HK-2 (cell line): ENCODE measurements at regions not wholly inside any gene's neighbourhood (a gene's known extent, or its start where the extent isn't known, plus 50 kb on each side); places are given as distances from the start of the nearest gene placed in this dataset.
"Not testable (repeated sequence)": the region's sequence is repeated elsewhere in the genome, so short reads cannot be mapped to it uniquely, and the experiment has no call there.

ENCODE experiments used
- DNase-seq: peaks from one replicate; pipeline ENCODE4 v3.0.0-alpha.2; 2018; ENCODE audit not compliant: unreplicated experiment

DNA sequence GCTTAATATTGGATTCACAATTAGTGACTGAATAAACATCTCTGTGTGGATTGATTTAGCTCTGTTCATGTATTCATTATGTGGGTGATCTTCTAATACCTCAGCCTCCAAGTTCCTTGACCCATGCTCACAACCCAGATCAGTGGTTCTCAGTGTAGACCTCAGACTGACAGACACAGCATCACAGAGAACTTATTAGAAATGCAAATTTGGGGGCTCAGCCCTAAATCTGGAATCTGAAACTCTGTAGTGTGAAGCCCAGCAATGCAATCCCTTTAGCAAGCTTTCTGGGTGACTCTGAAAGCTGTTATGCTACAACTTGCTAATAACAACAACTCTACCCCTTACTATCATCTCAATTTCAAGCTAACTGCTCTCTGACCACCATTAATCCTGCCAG, 273.1 kb upstream of the FANCL start:
- DNase-seq: no peak

DNA sequence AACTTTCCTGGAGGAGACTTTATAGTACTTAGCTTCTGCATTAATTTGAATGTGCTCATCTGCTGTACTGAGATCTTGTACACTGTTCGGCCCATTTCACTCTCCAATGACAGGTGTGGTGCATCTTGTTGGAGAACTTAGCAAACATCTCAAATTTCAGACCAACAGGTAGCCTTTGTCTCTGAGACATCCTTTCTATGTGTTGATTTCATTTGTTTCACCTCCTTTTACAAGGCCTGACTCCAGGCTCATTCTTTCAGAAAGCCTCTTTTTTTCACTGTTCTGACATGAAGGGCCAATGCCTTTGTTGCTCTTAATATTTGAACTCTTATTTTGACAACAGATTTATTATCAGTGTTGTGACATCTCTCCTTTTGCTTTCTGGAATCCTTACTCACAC, 271.8 kb upstream of the FANCL start:
- no peak for DNase-seq

DNA sequence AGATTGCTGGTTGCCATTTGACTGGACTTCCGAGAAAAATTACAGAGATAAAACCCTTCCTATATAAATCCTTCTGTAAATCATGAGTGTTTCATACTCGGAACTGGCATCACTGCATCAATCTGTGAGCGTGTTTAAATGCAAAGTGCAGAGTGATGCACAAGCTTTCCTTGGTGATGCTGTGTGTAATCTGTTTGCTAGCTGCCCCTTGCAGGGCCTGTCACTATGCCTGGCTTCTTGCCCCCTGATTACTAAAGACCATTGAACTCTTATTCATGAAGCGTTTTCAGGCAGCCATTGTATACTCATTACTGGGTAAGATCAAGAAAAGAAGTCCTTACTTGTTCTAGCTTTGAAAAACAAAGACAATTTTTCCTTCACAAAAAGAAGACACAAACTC, 266.9 kb upstream of the FANCL start:
- no peak for DNase-seq

DNA sequence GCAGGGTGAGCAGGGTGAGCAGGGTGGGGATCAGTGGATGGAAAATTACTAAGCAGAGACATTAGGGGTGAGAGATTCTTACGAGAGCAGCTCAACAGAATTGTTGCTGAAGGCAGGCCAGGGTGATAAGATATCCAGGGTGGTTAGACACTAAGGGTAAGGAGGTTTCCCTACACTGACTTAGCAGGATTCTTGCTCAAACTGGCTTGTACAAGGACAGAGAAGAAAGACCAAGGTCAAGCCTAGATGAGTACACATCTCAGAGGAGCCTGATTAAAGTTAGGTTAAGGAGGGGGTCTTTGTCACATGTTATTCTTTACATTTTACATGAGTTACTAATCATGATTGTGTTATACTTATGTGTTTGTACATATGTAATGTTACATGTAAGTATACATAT, 262.8 kb upstream of the FANCL start:
- DNase-seq: no peak

DNA sequence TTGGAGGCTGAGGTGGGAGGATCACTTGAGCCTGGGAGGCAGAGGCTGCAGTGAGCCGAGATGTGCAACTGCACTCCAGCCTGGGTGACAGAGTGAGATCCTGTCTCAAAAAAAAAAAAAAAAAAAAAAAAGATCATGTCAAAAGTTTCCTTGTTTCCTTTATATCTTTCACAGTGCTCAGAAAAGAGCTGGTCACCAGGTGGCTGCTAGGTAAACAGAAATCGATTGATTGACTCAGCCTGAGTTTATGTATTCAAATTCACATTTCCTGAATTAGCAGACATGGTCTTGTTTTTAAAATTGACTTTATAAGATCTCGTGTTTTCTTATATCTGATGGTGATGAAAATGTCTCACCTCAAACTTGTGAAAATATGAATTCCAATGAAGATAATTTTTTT, 261.8 kb upstream of the FANCL start:
- DNase-seq: no peak

DNA sequence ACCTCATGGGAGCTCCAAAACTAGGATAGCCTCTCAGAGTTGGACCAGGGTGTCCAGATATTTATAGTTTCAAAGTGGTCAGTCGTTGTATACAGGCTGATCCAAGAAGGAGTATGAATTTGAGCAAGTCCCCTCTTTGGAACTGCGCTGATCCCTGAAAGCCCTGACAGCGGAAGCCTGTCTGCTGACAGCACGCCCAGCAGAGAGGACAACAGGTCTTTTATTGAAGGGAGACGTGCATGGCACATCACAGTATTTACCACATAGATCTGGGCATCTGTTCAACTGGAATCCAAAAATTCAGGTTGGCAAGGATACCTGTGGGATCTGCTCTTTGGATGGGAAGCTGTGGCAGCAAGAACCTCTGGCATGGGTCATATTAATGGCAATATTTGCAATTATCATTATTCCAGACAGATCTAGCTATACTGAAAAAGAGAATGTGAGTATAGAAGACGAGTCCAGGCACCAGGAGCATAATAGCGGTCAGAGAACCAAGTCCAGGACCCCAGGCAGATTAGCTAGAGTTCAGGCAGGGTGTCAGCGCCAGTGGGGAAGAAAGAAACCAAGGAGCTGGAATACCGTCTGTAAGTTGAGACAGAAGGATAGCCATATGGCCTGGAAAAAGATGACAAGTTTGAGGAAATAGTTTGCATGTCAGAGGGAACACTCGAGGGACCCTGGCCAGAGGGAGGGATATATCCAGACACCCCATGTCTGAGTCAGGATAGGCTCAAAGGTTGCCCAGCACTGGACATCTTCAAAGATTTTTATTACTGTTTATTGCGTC, 260.4 kb upstream of the FANCL start:
- DNase-seq: no peak

DNA sequence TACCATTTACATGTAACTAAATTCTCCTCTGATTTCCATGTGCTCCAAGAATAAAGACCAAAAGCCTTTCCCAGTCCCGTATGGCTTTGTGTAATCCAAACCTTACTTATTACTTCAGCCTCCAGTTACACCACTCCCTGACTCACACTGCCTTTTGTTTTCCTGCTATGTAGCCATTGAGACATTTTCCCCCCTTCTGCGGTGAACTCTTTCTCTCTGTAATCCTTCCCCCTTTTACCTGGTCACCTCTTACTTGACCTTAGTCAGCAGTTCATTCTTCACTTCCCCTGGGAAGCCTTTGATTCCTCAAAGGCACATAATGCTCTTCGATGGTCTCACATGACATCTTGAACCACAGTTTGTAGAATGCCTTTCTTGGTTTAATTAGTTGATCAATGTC, 256.0 kb upstream of the FANCL start:
- peak; percentile 8 for DNase-seq

DNA sequence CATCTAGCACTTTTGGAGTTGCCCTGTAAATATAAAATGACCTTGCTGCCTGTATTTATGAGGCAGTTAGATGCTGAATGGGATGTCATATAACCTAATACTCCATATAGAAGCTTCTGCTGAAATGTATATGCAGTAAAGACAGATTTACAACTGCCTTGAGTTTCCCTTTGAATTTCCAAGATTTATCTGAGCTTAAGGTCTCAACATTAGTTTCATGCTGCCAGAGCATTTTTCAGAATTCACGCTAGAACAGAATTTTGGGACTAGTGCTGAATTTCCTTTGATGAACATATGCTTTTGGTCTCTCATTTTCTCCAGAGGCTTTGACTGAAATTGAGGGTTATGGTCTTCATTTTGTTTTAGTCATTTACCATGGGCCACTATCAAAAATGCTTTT, 254.7 kb upstream of the FANCL start:
- DNase-seq: no peak

DNA sequence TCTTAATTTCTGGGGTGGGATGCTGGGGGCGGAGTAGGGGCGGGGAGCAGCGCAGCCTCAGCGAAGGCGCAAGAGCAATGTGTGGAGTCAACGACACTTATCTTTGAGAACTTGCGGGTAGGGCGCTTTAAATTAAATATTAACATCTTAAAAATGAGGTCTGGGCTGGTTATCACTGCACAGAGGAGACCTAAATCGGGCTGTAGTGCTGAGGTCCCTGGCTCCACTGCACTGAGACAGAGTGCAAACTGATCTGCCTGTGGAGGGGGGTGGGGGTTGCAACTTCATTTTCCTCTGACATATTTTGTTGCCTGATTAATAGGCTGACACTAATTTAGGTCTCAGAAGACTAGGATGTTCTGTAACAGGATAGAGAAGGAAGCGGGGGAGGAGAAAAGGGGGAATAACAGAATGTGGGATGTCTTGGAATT, 253.0 kb upstream of the FANCL start:
- no peak for DNase-seq

DNA sequence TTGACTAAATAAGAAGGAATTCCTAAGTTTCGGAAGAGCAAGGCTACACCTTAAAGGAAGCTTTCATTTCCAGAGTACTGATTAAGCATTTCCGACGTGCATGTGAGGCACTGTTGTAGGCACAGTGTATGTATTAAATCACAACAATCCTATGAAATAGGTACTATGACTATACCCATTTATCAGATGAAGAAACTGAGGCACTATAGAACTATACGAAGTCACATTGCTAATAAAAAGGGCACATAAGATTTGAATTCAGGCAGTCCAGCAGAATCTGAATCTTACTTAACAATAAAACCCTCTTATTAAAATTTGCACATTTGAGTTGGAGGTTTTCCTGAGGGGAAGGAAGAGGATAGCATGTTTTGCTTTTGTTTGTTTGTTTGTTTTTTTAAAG, 243.5 kb upstream of the FANCL start:
- DNase-seq: no peak

DNA sequence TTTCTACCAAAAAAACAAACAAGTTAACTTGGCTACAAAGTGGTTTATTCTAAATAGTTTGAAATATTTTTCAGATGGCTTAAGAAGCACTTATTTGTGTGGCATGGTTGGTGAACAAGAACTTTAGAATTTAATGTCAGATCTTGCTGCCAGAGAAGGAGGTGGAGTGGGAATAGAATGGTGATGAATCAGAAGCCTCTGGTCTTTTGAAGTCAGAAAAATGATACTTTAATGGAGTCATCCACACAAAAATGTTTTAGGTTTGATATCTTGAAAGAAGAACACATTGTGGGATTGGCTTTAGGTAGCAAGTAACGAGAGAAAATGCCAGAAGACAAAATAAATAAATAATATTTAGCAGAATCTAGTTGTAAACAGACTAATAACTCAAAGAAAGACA, 243.1 kb upstream of the FANCL start:
- DNase-seq: no peak

DNA sequence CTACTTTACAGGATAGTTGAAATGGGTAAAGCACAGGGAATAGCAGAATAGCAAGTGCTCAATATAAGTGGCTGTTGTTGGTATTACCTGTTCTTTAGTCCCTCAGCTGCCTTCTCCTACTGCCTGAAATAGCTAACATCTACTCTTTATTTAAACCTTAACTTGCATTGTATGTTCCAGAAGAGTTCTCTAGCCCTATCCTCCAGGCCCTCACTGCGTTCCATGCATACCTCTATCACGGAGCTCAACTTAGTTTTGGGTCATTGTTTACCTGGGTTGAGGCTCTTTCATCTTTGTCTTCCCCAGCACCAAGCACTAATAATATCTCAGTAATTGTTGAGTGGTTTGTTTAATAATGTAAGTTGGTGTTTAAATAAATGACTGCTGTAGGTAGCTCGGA, 242.2 kb upstream of the FANCL start:
- no peak for DNase-seq

DNA sequence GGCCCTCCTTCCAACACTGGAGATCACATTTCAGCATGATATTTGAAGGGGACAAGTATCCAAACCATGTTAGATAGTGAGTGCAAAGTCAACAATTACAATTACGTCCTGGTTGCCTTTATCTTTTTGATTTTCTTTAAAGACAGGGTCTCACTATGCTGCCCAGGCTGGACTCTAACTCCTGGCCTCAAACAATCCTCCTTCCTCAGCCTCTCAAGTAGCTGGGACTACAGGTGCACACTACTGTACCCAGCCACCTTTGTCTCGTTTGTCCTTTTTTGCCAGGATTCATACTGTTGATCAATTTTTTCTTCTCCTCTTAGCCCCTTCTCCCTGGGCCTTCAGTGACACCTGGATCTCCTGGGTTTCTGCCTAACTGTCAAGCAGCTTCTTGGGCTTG, 240.5 kb upstream of the FANCL start:
- no peak for DNase-seq

DNA sequence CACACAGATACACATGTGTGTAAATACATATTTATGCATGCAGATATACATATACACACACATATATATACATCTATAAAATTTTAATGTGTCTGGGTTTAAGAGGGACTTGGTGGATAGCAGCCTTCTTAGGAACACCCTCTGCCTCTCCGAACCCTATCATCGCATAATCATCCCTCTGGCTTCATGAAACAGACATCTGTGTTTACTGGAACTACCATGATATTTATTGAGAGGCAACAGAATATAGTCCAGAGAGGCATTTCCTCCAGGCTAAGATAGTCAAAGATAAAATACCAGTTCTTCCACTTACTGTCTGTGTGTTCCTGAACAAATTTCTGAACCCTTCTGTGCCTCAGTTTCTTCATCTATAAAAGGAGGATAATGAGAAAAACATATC, 239.0 kb upstream of the FANCL start:
- DNase-seq: no peak

DNA sequence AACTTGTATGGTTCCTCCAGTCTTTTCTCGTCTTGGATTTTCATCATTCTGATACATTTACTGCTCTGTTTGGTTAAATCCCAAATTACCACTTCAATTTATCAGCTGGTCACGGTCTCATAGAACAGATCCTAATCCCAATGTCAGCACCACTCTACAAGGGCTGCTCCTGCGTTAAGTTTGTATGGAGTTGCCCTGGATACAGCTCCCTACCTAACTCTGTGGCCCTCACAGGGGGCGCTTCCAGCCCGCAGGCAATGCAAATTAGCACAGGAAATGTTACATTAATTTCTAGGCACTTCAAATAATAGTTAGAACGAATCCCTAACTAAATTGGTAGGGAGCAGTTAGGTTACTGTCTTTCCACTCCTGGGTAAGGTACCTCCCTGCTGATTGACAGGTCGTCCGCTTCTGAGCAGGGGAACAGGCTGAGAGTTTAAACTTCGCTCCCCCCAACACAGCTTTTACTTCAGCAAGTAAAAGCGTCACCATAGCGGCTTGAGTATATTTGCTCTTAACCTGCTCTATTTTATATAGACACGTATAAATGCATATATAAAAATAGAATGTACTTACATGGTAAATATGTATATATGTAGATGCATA, 238.5 kb upstream of the FANCL start:
- DNase-seq: no peak

DNA sequence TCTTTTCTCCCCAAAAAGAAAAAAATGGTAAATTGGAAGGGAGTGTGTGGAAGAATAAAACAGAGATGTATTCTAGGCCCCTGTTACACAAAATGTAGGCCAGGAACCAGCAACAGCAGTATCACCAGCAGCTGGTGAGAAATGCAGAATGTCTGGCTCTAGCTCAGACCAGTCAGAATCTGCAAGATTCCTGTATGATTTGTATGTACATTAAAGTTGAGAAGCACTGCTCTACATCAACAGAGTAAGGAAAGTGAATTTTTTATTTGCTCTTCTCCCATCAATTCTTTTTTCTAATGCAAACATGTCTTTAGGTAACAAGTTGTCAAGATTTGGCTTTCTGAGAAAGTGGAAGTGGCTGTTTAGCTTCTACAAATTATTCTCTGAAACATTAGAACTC, 235.4 kb upstream of the FANCL start:
- DNase-seq: no peak

DNA sequence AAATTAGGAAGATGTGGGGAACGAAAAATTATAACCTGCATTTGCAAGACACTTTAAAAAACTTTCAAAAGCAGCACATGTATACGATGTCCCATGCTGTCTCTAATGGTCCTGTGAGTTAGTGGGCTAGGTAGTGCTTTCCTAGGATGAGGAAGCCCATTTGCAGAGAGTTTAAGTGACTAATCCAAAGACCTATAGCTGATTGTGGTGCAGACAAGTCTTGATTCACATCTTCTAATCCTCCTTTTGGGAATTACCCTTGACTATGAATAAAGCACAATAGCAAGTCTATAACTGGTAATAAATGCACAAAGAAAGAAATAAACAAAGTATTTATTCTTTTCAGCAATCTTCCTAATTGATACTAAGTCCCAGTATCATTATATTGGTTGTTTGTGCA, 234.6 kb upstream of the FANCL start:
- no peak for DNase-seq

DNA sequence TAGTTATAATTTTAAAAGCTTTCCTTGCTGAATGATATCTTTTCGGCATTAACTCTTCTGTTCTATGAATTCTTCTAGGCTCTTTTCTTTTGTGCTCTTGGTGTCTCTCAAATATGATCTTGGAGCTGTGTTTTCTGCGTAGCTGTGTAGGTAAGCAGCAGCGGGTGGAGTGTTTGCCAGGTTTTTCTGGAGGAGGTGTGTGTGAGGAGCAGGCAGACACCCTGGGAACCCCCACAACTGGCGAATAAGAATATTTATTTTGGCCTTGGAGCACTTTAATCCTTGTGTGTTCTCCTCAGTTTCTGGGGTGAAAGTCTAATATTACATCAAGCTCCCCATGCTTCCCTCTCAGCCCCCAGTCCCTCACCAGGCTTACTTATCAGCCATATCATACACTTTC, 232.0 kb upstream of the FANCL start:
- no peak for DNase-seq

DNA sequence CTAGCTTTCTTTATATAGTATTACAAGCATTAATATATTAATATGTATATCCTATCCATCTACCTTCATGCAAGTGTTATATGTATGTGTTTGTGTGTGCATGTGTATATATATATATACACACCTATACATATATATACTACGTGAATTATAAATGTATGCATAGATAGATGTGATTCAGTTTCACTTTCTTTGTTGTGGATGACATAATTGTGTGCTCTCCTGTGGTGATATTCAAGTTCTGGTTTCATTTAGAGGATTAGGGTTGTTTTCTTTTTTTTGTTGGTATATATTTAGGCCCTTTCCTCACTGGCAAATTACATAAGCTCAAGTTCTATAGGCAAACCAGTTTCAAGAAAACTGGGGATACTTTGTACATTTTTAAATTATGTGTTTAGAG, 225.7 kb upstream of the FANCL start:
- DNase-seq: no peak

DNA sequence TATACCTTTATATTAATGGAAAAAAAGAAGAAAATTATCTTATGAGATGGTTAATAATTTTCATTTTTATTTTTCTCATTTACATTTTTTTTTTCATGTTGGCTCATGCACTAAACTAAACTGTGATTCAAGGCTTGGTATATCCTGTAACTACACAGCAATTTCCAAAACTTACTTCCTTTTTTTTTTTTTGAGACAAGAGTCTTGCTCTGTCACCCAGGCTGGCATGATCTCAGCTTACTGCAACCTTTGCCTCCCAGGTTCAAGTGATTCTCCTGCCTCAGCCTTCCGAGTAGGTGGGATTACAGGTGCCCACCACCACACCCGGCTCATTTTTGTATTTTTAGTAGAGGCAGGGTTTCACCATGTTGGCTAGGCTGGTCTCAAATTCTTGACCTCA, 224.9 kb upstream of the FANCL start:
- DNase-seq: not testable (repeated sequence)

DNA sequence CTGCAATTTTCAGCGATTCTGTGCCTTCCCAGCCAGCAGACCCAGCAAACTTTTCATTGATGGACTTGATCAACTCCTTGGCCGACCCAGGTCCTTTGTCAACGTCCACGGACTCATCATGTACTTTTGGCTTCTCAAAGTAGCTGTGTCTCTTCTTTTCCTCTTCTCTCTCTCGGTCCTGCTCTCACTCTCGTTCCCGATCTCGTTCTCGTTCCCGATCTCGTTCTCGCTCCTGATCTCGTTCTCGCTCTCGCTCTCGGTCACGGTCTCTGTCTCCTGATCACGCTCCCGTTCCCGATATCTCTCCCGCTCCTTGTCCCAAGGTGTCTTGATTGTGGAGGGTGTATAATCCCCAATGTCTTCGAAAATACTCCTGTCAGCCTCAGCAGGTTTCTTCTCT, 219.5 kb upstream of the FANCL start:
- DNase-seq: no peak

DNA sequence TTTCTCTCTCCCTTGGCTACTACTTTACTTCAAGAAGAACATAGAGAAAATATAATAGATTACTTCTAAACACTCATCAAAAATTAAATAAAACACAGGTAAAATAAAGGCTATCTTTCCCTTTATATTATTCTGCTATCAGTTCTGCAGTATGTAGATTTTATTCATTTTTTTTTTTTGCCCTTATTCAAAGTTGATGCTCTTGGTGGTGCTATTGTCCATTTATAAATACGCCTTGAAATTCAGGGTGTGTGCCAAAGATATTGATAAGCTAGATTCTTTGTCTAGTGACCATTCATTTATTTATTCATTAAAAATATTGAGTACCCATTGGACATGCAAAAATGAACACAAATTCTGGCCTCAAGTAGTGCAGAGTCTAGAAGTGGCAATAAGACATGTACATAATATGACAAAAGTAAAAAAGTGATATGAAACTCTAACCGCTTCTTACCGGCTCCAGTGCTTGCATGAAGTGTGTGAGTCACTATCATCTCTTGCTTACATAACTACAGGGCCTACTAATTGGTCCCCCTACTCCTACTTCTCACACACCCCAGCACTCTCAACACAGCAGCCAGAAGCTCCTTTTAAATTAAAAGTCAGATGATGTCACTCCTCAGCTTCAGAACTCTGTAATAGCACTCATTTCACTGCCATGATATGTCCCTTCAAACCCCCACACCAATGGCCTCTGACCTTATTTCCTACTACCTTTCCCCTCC, 208.3 kb upstream of the FANCL start:
- no peak for DNase-seq

DNA sequence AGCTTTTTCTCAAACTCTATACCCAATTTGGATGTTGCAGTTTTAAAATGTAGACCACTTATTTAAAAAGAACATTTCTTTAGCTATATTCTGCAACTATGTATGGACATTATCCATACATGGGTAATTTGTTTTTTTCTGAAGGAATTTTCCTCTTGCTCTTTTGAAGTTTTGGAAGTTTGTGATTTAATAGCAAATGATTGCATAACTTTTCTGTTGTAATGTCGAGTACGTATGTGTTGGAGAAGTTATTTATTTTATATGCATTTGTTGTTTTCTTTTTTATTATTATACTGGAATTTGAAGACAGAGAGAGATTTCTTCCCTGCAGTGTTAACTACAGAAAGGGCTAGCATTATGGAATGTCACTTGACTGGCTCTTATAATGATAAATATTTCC, 207.7 kb upstream of the FANCL start:
- no peak for DNase-seq
